A673 (cell line): ENCODE measurements at regions not wholly inside any gene's neighbourhood (a gene's known extent, or its start where the extent isn't known, plus 50 kb on each side); places are given as distances from the start of the nearest gene placed in this dataset.

Experiments used
- BruUV-seq: library from RNA; stranded (reverse); fragments of 400-500 nt; replicated peaks from 2 replicates; lab custom pipeline; 2021; lab: Mats Ljungman, UMichigan
- CTCF ChIA-PET: fragments of 300-600 bp; sonication (Branson Sonifier 250); formaldehyde crosslinking; loops from one replicate; lab custom pipeline; 2022; ENCODE audit warnings: antibody characterized with exemption; lab: Charles Lee
- POLR2A ChIA-PET: fragments of 300-600 bp; sonication (Branson Sonifier 250); formaldehyde crosslinking; loops from one replicate; lab custom pipeline; 2022; ENCODE audit warnings: antibody characterized with exemption; ENCODE audit not compliant: low non-redundant PET; lab: Charles Lee
- DNase-seq: peaks from one replicate; pipeline ENCODE4 v3.0.0-alpha.2; 2015; ENCODE audit warnings: low spot score
- H3K27ac ChIP-seq: fragments of 200-600 bp; sonication (generic); 2 replicates; pipeline ENCODE4 v1.5.1; 2016; ENCODE audit warnings: mixed run types, low read depth, mild to moderate bottlenecking, mixed read lengths, antibody characterized with exemption, low read length; ENCODE audit not compliant: poor library complexity, severe bottlenecking
- H3K27me3 ChIP-seq: fragments of 200-600 bp; sonication (generic); replicated peaks from 2 replicates; pipeline ENCODE4 v1.6.1; 2017; ENCODE audit warnings: mixed run types, low read depth, mild to moderate bottlenecking, mixed read lengths, antibody characterized with exemption, low read length; ENCODE audit not compliant: insufficient read depth, poor library complexity
- H3K36me3 ChIP-seq: fragments of 200-600 bp; sonication (generic); 2 replicates; pipeline ENCODE4 v1.6.1; 2016; ENCODE audit warnings: mixed run types, mild to moderate bottlenecking, mixed read lengths, antibody characterized with exemption, low read length; ENCODE audit not compliant: insufficient read depth, poor library complexity, severe bottlenecking
- H3K4me1 ChIP-seq: fragments of 200-600 bp; sonication (generic); 2 replicates; pipeline ENCODE4 v1.6.1; 2017; ENCODE audit warnings: mixed run types, mild to moderate bottlenecking, mixed read lengths, antibody characterized with exemption, low read length; ENCODE audit not compliant: insufficient read depth, poor library complexity, severe bottlenecking
- H3K4me3 ChIP-seq: fragments of 200-600 bp; sonication (generic); 2 replicates; pipeline ENCODE4 v1.5.1; 2016; ENCODE audit warnings: low read depth, mixed run types, mild to moderate bottlenecking, mixed read lengths, low read length; ENCODE audit not compliant: poor library complexity, severe bottlenecking
- H3K9me3 ChIP-seq: fragments of 200-600 bp; sonication (generic); 2 replicates; pipeline ENCODE4 v1.6.1; 2016; ENCODE audit warnings: mixed run types, low read depth, mild to moderate bottlenecking, mixed read lengths, antibody characterized with exemption, low read length; ENCODE audit not compliant: poor library complexity, severe bottlenecking
- CTCF ChIP-seq: fragments of 300-800, 200-600 bp; sonication (generic); conservative IDR thresholded peaks from 2 replicates; pipeline ENCODE4 v1.5.1; 2017; ENCODE audit warnings: low read depth, mild to moderate bottlenecking, antibody characterized with exemption, low read length, moderate library complexity, mixed read lengths
- EZH2 ChIP-seq: fragments of 200-600 bp; sonication (generic); IDR thresholded peaks from 2 replicates; pipeline ENCODE4 v1.6.1; 2017; ENCODE audit warnings: borderline replicate concordance, low read depth, mild to moderate bottlenecking, mixed read lengths, antibody characterized with exemption, low read length; ENCODE audit not compliant: poor library complexity, severe bottlenecking
- intact Hi-C: fragments of 100-400 bp; cut with micrococcal nuclease; formaldehyde crosslinking; loops from one replicate; pipeline ENCODE4 v1.10.0; 2022; ENCODE audit not compliant: unreplicated experiment

- TF ChIP-seq EZH2 (no peak), CTCF (no peak)
- CTCF ChIA-PET: no interaction called here
These were observed 339.8 kb downstream of the GABRB3 start for GRCh38 chr15:26433060-26433459.

GRCh38 chr15:26421065-26421464, 351.8 kb downstream of the GABRB3 start:
- Histone ChIP-seq H3K4me1 (no peaks in the 10 kb centered on the region), H3K27ac (no peak overlapping the region), H3K4me3 (no peak overlapping the region), H3K27me3 (no peaks in the 10 kb centered on the region), H3K9me3 (peaks cover 49% of the 10 kb centered on the region), H3K36me3 (no peaks in the 10 kb centered on the region)
- intact Hi-C loops: no loop called here
- no peak for DNase-seq
- ChIA-PET POLR2A (no interaction called here), CTCF (no interaction called here)
- no TSS peak for BruUV-seq
- TF ChIP-seq CTCF: no peak
- no peak for TF ChIP-seq EZH2

More at GRCh38 chr15:26433060-26433459, 339.8 kb downstream of the GABRB3 start:
- H3K9me3 ChIP-seq: peaks cover 34% of the 10 kb centered on the region
- POLR2A ChIA-PET: no interaction called here
- H3K27ac ChIP-seq: no peak overlapping the region
- no peak for DNase-seq
- no TSS peak for BruUV-seq
- no peaks in the 10 kb centered on the region for H3K4me1 ChIP-seq
- H3K36me3 ChIP-seq: no peaks in the 10 kb centered on the region
- no peak overlapping the region for H3K4me3 ChIP-seq
- H3K27me3 ChIP-seq: no peaks in the 10 kb centered on the region
- intact Hi-C loops: no loop called here

- Histone ChIP-seq H3K4me1 (no peaks in the 10 kb centered on the region), H3K27ac (no peak overlapping the region), H3K36me3 (no peaks in the 10 kb centered on the region), H3K27me3 (no peaks in the 10 kb centered on the region), H3K4me3 (no peak overlapping the region), H3K9me3 (peaks cover 68% of the 10 kb centered on the region)
- no peak for TF ChIP-seq CTCF
- no peak for TF ChIP-seq EZH2
- no TSS peak for BruUV-seq
- DNase-seq: no peak
- POLR2A ChIA-PET: no interaction called here
- CTCF ChIA-PET: no interaction called here
- intact Hi-C loops: no loop called here
These were observed 377.2 kb downstream of the GABRB3 start for GRCh38 chr15:26395624-26396023.
